ENCODE measurements at regions not wholly inside any gene's neighbourhood (a gene's known extent, or its start where the extent isn't known, plus 50 kb on each side); places are given as distances from the start of the nearest gene placed in this dataset.

- TF ChIP-seq CTCF (IDR thresholded peaks at IDR 0.05) (no peak), POLR2A (IDR thresholded peaks at IDR 0.05) (no peak), POLR2AphosphoS5 (IDR thresholded peaks at IDR 0.05) (no peak), EP300 (IDR thresholded peaks at IDR 0.05) (no peak)
- H3K36me3 ChIP-seq, result no peaks in the 10 kb centered on the region
- no peaks in the 10 kb centered on the region for H3K27me3 ChIP-seq
- no peak overlapping the region for H3K27ac ChIP-seq
- DNase-seq, result no peak
- WGBS, 2 donors, result 80 to 95% methylated on average over 1 of the region's 1 CpG
- no peak overlapping the region for H3K4me3 ChIP-seq
- no peaks in the 10 kb centered on the region for H3K4me1 ChIP-seq
- no peak for ATAC-seq (ENCODE audit: low FRiP score in 2 of 2)
- no peaks in the 10 kb centered on the region for H3K9me3 ChIP-seq
Measured at GRCh38 chr6:40898073-40898472, 140.9 kb downstream of the UNC5CL start.

- H3K27me3 ChIP-seq, result no peaks in the 10 kb centered on the region
- H3K4me3 ChIP-seq, result no peak overlapping the region
- no peak for TF ChIP-seq CTCF (IDR thresholded peaks at IDR 0.05)
- no peak for TF ChIP-seq EP300 (IDR thresholded peaks at IDR 0.05)
- TF ChIP-seq POLR2AphosphoS5 (IDR thresholded peaks at IDR 0.05), result no peak
- TF ChIP-seq POLR2A (IDR thresholded peaks at IDR 0.05), result no peak
- no peaks in the 10 kb centered on the region for H3K4me1 ChIP-seq
- no peaks in the 10 kb centered on the region for H3K36me3 ChIP-seq
- no peak overlapping the region for H3K27ac ChIP-seq
- ATAC-seq (ENCODE audit: low FRiP score in 2 of 2) (no peak), DNase-seq (no peak)
- no peaks in the 10 kb centered on the region for H3K9me3 ChIP-seq
- WGBS, 2 donors, result 80 to 95% methylated on average over 10 of the region's 10 CpGs
Measured at GRCh38 chr6:40897390-40898003, 141.5 kb downstream of the UNC5CL start.

DNA sequence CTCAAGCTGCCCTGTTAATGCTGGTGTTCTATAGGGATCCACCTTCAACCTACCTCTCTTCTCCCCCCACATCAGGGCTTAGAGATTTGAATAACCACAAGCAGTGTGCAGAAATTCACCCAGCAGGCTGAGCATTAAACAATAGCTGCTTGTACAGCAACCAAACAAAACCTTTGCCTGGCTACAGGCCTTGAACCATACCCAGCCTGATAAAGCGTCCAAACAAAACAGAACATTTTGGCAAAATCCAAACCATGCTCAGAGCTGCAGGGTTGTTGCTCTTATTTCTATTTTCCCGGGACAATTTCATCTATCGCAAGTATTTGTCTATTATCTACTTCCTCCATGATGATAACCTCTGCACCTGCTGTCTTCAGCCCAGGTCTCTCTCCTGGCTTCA is 142.3 kb downstream of the UNC5CL start:
- Histone ChIP-seq H3K4me3 (no peak overlapping the region), H3K27me3 (no peaks in the 10 kb centered on the region), H3K36me3 (no peaks in the 10 kb centered on the region), H3K4me1 (no peaks in the 10 kb centered on the region), H3K27ac (no peak overlapping the region), H3K9me3 (no peaks in the 10 kb centered on the region)
- WGBS, 2 donors, result 84 to 86% methylated on average over 3 of the region's 3 CpGs
- TF ChIP-seq POLR2A (IDR thresholded peaks at IDR 0.05), result no peak
- no peak for TF ChIP-seq POLR2AphosphoS5 (IDR thresholded peaks at IDR 0.05)
- no peak for TF ChIP-seq CTCF (IDR thresholded peaks at IDR 0.05)
- DNase-seq (no peak), ATAC-seq (ENCODE audit: low FRiP score in 2 of 2) (no peak)

DNA sequence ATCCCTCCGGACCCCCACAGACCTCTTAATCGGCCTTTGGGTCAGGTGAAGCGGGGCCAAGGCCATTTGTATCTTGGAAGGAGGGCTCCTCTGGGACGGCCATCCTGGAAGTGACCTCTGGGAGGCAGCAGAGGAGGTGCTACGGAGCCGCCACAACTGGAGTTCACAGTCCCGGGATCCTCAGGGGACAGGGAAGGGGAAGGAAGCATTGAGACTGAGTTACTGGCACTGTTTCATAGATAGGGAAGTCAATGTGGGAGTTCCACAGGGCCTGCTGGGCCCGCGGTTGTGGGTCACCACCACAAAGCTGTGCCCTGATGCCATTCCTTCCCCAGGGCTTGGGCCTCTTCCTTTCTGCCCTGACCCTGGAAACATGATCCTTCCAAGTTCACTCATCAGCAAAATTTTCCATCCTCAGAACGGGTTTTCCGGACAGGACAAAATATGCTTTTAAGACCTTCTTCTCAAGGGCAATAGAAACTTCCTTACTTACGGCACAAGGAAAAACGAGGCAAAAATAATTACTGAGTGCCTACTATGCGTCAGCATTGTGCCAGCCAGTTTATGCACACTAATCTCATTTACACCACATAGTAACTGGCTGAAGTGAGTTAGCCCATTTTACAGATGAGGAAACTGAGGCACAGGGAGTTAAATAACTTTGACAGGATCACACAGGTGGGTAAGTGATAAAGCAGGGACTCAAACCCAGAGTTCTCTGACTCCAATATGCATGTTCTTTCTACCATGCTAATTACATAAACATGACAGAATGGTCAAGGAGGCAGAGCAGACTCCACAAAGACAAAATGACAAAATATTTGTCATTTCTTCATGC is 143.8 kb downstream of the UNC5CL start:
- no peak for TF ChIP-seq EP300 (IDR thresholded peaks at IDR 0.05)
- peak; percentile 28 to 66 (median 56) for TF ChIP-seq CTCF (IDR thresholded peaks at IDR 0.05)
- H3K4me3 ChIP-seq, result no peak overlapping the region
- DNase-seq (peak; percentile 25 to 70), ATAC-seq (ENCODE audit: low FRiP score in 2 of 2) (peak; percentile 59 to 61)
- no peaks in the 10 kb centered on the region for H3K4me1 ChIP-seq
- no peaks in the 10 kb centered on the region for H3K27me3 ChIP-seq
- no peak overlapping the region for H3K27ac ChIP-seq
- no peaks in the 10 kb centered on the region for H3K9me3 ChIP-seq
- H3K36me3 ChIP-seq, result no peaks in the 10 kb centered on the region
- WGBS, 2 donors, result 41 to 43% methylated on average over 14 of the region's 14 CpGs

DNA sequence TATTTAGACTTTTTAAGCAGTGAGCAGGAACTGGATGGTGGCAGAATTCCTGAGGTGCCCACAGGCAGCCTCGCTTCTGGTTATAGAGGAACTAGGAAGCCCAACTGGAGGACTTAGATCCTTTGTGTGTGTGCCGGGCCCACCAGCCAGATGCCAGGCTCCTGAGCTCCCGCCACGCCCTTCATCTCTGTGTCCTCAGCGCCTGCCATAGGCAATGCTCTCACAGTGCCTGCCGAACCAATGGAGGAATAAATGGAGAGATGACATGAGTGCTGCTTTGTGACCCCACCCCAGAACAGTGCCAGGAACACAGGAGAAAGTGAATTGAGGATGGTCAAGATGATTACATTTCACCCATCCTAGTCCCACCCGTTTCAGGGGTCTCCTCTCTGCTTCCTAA is 146.0 kb downstream of the UNC5CL start:
- Histone ChIP-seq H3K9me3 (no peaks in the 10 kb centered on the region), H3K36me3 (no peaks in the 10 kb centered on the region), H3K27ac (no peak overlapping the region), H3K4me3 (no peak overlapping the region), H3K27me3 (no peaks in the 10 kb centered on the region), H3K4me1 (no peaks in the 10 kb centered on the region)
- no peak for TF ChIP-seq EP300 (IDR thresholded peaks at IDR 0.05)
- no peak for TF ChIP-seq CTCF (IDR thresholded peaks at IDR 0.05)
- TF ChIP-seq POLR2A (IDR thresholded peaks at IDR 0.05), result no peak
- no peak for TF ChIP-seq POLR2AphosphoS5 (IDR thresholded peaks at IDR 0.05)
- 77 to 93% methylated on average over 7 of the region's 7 CpGs for WGBS, 2 donors
- no peak for ATAC-seq (ENCODE audit: low FRiP score in 2 of 2)
- DNase-seq, result peak in 1 of 2 donors; percentile 16
